AG09309 (cell line): ENCODE measurements at regions not wholly inside any gene's neighbourhood (a gene's known extent, or its start where the extent isn't known, plus 50 kb on each side); places are given as distances from the start of the nearest gene placed in this dataset.

Source experiments
- DNase-seq: peaks from one replicate; pipeline ENCODE4 v3.0.0-alpha.2; 2010; ENCODE audit warnings: low read depth
- H3K4me3 ChIP-seq: 2 replicates; pipeline ENCODE4 v1.5.1; 2011; ENCODE audit warnings: mild to moderate bottlenecking, low read depth, low read length, moderate library complexity; ENCODE audit not compliant: control insufficient read depth
- CTCF ChIP-seq: IDR thresholded peaks from 2 replicates; pipeline ENCODE4 v1.5.1; 2011; ENCODE audit warnings: mild to moderate bottlenecking, low read depth, low read length, inconsistent platforms; ENCODE audit not compliant: insufficient read depth, control insufficient read depth; ENCODE audit errors: missing control alignments

GRCh38 chr7:46747869-46748576 is 827.0 kb upstream of the IGFBP3 start:
- DNase-seq, result no peak
- TF ChIP-seq CTCF, result no peak
- no peak overlapping the region for H3K4me3 ChIP-seq

- no peak for DNase-seq
- H3K4me3 ChIP-seq, result no peak overlapping the region
- TF ChIP-seq CTCF, result no peak
Observed at GRCh38 chr7:46746695-46747687, 825.9 kb upstream of the IGFBP3 start.

GRCh38 chr7:46745707-46746090 is 824.6 kb upstream of the IGFBP3 start:
- no peak overlapping the region for H3K4me3 ChIP-seq
- no peak for DNase-seq
- TF ChIP-seq CTCF, result peak; percentile 47

GRCh38 chr7:46744957-46745706 is 824.1 kb upstream of the IGFBP3 start:
- H3K4me3 ChIP-seq, result no peak overlapping the region
- DNase-seq, result no peak
- TF ChIP-seq CTCF, result no peak

- no peak overlapping the region for H3K4me3 ChIP-seq
- DNase-seq, result no peak
- no peak for TF ChIP-seq CTCF
Observed at GRCh38 chr7:46742601-46743000, 821.5 kb upstream of the IGFBP3 start.

- DNase-seq, result no peak
Observed at GRCh38 chr7:46741938-46742540, 821.0 kb upstream of the IGFBP3 start.

More at GRCh38 chr7:46741938-46742540, 821.0 kb upstream of the IGFBP3 start:
- no peak overlapping the region for H3K4me3 ChIP-seq
- TF ChIP-seq CTCF, result no peak
